ENCODE measurements at regions not wholly inside any gene's neighbourhood (a gene's known extent, or its start where the extent isn't known, plus 50 kb on each side); places are given as distances from the start of the nearest gene placed in this dataset.

DNA sequence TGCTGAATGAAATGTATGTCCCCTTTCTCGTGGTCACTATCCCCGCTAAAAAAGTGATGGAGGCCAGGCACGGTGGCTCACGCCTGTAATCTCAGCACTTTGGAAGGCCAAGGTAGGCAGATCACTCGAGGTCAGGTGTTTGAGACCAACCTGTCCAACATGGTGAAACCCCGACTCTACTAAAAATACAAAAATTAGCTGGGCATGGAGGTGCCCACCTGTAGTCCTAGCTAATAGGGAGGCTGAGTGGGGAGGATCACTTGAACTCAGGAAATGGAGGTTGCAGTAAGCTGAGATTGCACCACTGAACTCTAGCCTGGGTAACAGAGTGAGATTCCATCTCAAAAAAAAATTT, 91.4 kb upstream of the MKLN1 start:
- no peaks in the 10 kb centered on the region for H3K27me3 ChIP-seq (ENCODE audit: low read depth, low read length)
- H3K27ac ChIP-seq (ENCODE audit: low read length): no peak overlapping the region
- H3K4me3 ChIP-seq (ENCODE audit: low read depth in 1 of 2, low read length in 2 of 2): no peak overlapping the region
- no peaks in the 10 kb centered on the region for H3K9me3 ChIP-seq (ENCODE audit: control insufficient read depth in 1 of 2, low read length in 2 of 2)
- H3K36me3 ChIP-seq (ENCODE audit: control insufficient read depth in 1 of 2, insufficient read depth in 2 of 2, low read length in 2 of 2): no peaks in the 10 kb centered on the region
- peaks cover 7 to 10% of the 10 kb centered on the region in 2 donors for H3K4me1 ChIP-seq (ENCODE audit: control insufficient read depth in 1 of 2, insufficient read depth in 2 of 2, low read length in 2 of 2)

DNA sequence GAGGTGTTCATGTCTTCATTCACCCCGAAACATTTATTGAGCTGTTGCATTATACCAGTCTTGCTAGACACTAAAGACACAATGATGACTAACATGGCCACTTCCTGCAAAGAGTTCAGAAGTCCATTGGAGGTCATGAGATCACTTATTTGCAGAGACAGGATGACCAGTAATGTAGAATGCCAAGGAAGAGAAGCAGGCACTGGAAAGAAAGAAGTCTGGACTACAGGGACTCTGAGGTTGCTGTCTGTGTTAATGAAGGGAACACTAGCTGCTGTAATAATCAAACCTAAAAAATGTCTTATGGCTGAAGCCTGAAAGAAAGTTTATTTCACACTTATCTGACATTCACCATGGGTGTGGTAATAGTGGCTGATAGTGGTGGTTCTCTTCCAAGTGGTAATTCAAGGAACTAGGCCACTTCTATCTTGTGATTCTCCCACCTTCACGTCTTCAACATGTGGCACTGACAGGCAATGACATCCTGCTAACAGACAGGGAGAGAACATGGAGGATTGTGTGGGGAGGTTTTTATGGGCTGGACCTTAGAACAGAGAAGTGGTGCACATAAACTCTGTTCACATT, 89.2 kb upstream of the MKLN1 start:
- H3K27me3 ChIP-seq (ENCODE audit: low read depth, low read length): no peaks in the 10 kb centered on the region
- no peaks in the 10 kb centered on the region for H3K9me3 ChIP-seq (ENCODE audit: control insufficient read depth in 1 of 2, low read length in 2 of 2)
- H3K4me1 ChIP-seq (ENCODE audit: control insufficient read depth in 1 of 2, insufficient read depth in 2 of 2, low read length in 2 of 2): peaks cover 7 to 10% of the 10 kb centered on the region in 2 donors
- no peak overlapping the region for H3K27ac ChIP-seq (ENCODE audit: low read length)
- H3K36me3 ChIP-seq (ENCODE audit: control insufficient read depth in 1 of 2, insufficient read depth in 2 of 2, low read length in 2 of 2): no peaks in the 10 kb centered on the region
- H3K4me3 ChIP-seq (ENCODE audit: low read depth in 1 of 2, low read length in 2 of 2): no peak overlapping the region

DNA sequence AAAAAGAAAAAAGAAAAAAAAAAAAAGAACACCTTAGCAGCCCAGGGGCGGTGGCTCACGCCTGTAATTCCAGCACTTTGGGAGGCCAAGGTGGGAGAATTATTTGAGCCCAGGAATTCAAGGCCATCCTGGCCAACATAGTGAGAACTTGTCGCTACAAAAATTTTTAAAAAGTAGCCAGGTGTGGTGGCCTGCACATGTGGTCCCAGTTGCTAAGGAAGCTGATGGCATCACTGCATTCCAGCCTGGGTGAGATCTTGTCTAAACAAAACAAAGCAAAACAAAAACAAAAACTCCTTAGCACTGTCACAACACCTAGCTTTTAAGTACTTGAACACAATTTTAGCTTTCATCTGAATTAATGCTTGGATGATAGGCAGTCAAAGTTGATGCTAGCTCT, 86.3 kb upstream of the MKLN1 start:
- Histone ChIP-seq H3K4me3 (ENCODE audit: low read depth in 1 of 2, low read length in 2 of 2) (no peak overlapping the region), H3K9me3 (ENCODE audit: control insufficient read depth in 1 of 2, low read length in 2 of 2) (no peaks in the 10 kb centered on the region), H3K27ac (ENCODE audit: low read length) (no peak overlapping the region), H3K36me3 (ENCODE audit: control insufficient read depth in 1 of 2, insufficient read depth in 2 of 2, low read length in 2 of 2) (no peaks in the 10 kb centered on the region), H3K27me3 (ENCODE audit: low read depth, low read length) (no peaks in the 10 kb centered on the region), H3K4me1 (ENCODE audit: control insufficient read depth in 1 of 2, insufficient read depth in 2 of 2, low read length in 2 of 2) (no peaks in the 10 kb centered on the region)

DNA sequence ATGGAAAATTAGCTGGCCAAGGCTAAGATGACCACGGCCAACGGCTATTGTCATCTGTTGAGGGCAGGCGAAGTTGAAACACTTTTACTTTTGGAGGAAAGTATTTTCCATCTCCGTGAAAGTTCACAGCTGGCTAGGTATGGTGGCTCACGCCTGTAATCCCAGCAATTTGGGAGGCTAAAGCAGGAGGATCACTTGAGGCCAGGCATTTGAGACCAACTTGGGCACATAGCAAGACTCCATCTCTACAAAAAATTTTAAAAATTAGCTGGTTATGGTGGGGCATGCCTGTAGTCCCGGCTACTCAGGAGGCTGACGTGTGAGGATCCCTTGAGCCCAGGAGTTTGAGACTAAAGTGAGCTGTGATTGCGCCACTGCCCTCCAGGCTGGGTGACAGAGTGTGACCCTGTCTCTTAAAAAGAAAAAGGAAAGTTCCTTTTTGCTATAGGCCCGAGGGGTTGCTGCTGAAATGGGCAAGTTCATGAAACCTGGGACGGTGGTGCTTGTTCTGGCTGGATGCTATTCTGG, 85.5 kb upstream of the MKLN1 start:
- Histone ChIP-seq H3K4me3 (ENCODE audit: low read depth in 1 of 2, low read length in 2 of 2) (no peak overlapping the region), H3K9me3 (ENCODE audit: control insufficient read depth in 1 of 2, low read length in 2 of 2) (no peaks in the 10 kb centered on the region), H3K27me3 (ENCODE audit: low read depth, low read length) (no peaks in the 10 kb centered on the region), H3K27ac (ENCODE audit: low read length) (no peak overlapping the region), H3K36me3 (ENCODE audit: control insufficient read depth in 1 of 2, insufficient read depth in 2 of 2, low read length in 2 of 2) (no peaks in the 10 kb centered on the region), H3K4me1 (ENCODE audit: control insufficient read depth in 1 of 2, insufficient read depth in 2 of 2, low read length in 2 of 2) (no peaks in the 10 kb centered on the region)

DNA sequence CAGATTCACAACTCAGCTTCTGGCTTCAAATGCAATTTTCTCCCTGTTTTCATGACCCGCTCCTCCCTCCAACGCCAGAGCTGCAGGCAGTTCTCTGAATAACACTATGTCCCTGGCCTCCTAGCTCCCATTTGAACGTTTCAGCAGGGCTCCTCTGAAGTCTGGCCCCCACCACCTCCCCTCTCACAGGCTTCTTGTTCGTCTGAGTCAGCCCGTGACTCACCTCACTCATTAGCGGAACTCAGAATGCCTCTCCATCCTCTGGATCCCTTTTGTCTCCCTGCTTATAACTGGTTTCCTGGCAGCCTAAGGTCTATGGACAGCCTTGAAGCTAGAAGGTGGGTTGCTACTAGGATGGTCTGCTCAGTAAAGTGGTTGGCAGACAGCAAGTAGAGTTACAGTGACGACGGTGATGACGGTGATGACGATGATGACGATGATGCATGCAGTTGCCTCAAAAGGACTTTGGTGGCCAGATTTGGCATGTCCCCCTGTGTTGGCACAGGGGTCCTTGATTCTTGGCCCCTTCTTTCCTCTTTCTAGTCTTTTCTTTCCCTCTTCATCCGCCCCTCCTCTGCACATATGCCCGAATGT, 83.3 kb upstream of the MKLN1 start:
- Histone ChIP-seq H3K4me3 (ENCODE audit: low read depth in 1 of 2, low read length in 2 of 2) (no peak overlapping the region), H3K36me3 (ENCODE audit: control insufficient read depth in 1 of 2, insufficient read depth in 2 of 2, low read length in 2 of 2) (no peaks in the 10 kb centered on the region), H3K27me3 (ENCODE audit: low read depth, low read length) (no peaks in the 10 kb centered on the region), H3K27ac (ENCODE audit: low read length) (no peak overlapping the region), H3K9me3 (ENCODE audit: control insufficient read depth in 1 of 2, low read length in 2 of 2) (no peaks in the 10 kb centered on the region), H3K4me1 (ENCODE audit: control insufficient read depth in 1 of 2, insufficient read depth in 2 of 2, low read length in 2 of 2) (peaks cover 0 to 3% of the 10 kb centered on the region in 2 donors)

DNA sequence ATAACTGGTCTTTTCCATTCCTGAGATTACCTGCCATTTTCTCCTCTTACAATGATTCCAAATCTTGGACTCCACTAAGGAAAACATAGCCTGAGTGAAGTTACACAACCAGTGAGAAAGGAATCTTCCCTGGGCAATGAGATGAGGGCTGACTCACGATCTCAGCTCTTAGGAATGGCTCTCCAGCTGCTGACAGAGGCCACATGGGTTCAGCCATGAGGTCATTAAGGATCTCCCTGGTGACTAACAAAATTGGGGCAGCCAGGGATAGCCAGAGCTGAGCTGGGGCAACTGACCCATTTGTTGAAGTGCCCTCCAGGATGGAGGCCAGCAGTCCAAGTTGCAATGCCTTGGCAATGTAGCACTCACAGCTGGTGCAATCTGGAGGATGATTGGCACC, 78.7 kb upstream of the MKLN1 start:
- Histone ChIP-seq H3K9me3 (ENCODE audit: control insufficient read depth in 1 of 2, low read length in 2 of 2) (peaks cover 0 to 1% of the 10 kb centered on the region in 2 donors), H3K27me3 (ENCODE audit: low read depth, low read length) (no peaks in the 10 kb centered on the region), H3K4me1 (ENCODE audit: control insufficient read depth in 1 of 2, insufficient read depth in 2 of 2, low read length in 2 of 2) (peaks cover 0 to 5% of the 10 kb centered on the region in 2 donors), H3K36me3 (ENCODE audit: control insufficient read depth in 1 of 2, insufficient read depth in 2 of 2, low read length in 2 of 2) (no peaks in the 10 kb centered on the region), H3K27ac (ENCODE audit: low read length) (no peak overlapping the region), H3K4me3 (ENCODE audit: low read depth in 1 of 2, low read length in 2 of 2) (no peak overlapping the region)

DNA sequence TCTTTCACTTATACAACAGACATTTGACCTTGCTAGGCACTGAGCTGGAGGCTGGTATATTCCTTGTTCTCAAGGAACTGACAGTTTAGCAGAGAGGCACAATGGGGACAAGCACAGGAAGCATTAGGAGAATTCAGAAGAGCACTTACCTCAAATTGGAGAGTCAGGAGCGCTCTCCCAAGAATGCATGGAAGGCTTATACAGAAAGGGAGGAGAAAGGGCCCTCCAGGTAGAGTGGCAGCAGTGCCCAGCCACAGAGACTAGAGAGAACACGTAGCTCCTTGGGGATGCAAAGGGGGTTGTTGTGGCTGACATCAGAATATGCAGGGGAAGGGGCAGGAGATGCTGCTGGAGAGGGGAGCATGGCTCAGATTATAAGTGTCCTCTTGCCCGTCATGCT, 78.2 kb upstream of the MKLN1 start:
- Histone ChIP-seq H3K9me3 (ENCODE audit: control insufficient read depth in 1 of 2, low read length in 2 of 2) (peaks cover 0 to 5% of the 10 kb centered on the region in 2 donors), H3K4me1 (ENCODE audit: control insufficient read depth in 1 of 2, insufficient read depth in 2 of 2, low read length in 2 of 2) (peaks cover 0 to 5% of the 10 kb centered on the region in 2 donors), H3K27ac (ENCODE audit: low read length) (no peak overlapping the region), H3K36me3 (ENCODE audit: control insufficient read depth in 1 of 2, insufficient read depth in 2 of 2, low read length in 2 of 2) (no peaks in the 10 kb centered on the region), H3K27me3 (ENCODE audit: low read depth, low read length) (no peaks in the 10 kb centered on the region), H3K4me3 (ENCODE audit: low read depth in 1 of 2, low read length in 2 of 2) (no peak overlapping the region)

DNA sequence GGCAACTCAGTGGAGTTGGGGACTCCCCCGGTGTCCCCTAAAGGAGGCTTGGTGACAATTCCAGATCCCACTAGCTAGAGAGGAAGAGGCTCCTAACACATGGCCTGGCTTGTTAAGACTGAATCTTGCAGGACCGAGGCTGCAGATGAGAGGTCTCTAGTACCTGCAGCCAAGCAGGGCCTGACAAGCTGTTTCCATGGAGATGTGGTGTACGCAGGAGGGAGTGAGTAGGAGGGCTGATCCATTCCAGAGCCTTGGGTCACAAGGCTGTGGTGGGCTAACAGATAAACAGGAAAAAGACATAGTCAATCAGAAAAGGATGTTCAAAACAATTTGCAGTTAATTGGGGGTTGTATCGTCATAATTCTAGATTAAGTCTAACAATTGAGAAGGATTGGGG, 77.3 kb upstream of the MKLN1 start:
- H3K4me3 ChIP-seq (ENCODE audit: low read depth in 1 of 2, low read length in 2 of 2): no peak overlapping the region
- H3K4me1 ChIP-seq (ENCODE audit: control insufficient read depth in 1 of 2, insufficient read depth in 2 of 2, low read length in 2 of 2): peaks cover 0 to 5% of the 10 kb centered on the region in 2 donors
- H3K27ac ChIP-seq (ENCODE audit: low read length): no peak overlapping the region
- no peaks in the 10 kb centered on the region for H3K36me3 ChIP-seq (ENCODE audit: control insufficient read depth in 1 of 2, insufficient read depth in 2 of 2, low read length in 2 of 2)
- H3K27me3 ChIP-seq (ENCODE audit: low read depth, low read length): no peaks in the 10 kb centered on the region
- peaks cover 0 to 10% of the 10 kb centered on the region in 2 donors for H3K9me3 ChIP-seq (ENCODE audit: control insufficient read depth in 1 of 2, low read length in 2 of 2)

DNA sequence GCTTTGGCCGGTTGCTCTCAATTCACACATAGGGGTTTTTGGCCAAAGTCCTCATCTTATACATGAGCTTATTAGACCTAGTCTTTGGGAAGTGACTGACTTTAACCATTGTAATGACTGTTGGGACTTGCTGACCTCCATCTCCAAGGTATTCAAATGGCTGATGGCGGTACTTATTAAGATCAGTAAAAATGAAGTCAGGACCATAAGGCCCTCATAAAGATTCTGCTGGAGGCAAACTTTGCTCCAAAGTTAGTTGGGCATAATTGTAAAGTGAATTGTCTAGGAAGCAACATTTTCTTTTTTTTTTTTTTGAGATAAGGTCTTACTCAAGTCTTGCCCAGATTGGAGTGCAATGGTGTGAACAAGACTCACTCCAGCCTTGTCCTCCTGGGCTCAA, 76.3 kb upstream of the MKLN1 start:
- peaks cover 0 to 10% of the 10 kb centered on the region in 2 donors for H3K9me3 ChIP-seq (ENCODE audit: control insufficient read depth in 1 of 2, low read length in 2 of 2)
- peaks cover 0 to 5% of the 10 kb centered on the region in 2 donors for H3K4me1 ChIP-seq (ENCODE audit: control insufficient read depth in 1 of 2, insufficient read depth in 2 of 2, low read length in 2 of 2)
- no peaks in the 10 kb centered on the region for H3K27me3 ChIP-seq (ENCODE audit: low read depth, low read length)
- H3K36me3 ChIP-seq (ENCODE audit: control insufficient read depth in 1 of 2, insufficient read depth in 2 of 2, low read length in 2 of 2): no peaks in the 10 kb centered on the region
- H3K4me3 ChIP-seq (ENCODE audit: low read depth in 1 of 2, low read length in 2 of 2): no peak overlapping the region
- H3K27ac ChIP-seq (ENCODE audit: low read length): no peak overlapping the region

DNA sequence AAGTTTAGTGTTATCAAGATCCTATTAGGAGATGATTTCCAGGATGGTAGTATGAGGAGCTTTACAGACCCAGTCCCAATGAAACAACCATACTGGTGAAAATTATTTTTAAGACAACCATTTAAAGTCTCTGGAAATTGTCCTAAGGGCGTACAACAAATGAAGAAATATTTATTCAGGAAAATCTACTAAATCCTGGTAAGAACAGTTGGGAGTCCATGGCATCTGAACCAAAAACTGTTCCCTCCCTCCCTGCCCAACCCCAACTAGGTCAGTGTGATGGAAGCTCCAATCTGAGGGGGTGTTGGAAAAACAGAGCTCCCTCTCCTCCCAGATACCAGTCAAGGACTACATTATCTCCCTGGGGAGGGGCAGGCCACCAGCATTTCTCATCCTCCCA, 74.7 kb upstream of the MKLN1 start:
- Histone ChIP-seq H3K36me3 (ENCODE audit: control insufficient read depth in 1 of 2, insufficient read depth in 2 of 2, low read length in 2 of 2) (no peaks in the 10 kb centered on the region), H3K9me3 (ENCODE audit: control insufficient read depth in 1 of 2, low read length in 2 of 2) (peaks cover 0 to 10% of the 10 kb centered on the region in 2 donors), H3K4me3 (ENCODE audit: low read depth in 1 of 2, low read length in 2 of 2) (no peak overlapping the region), H3K27ac (ENCODE audit: low read length) (no peak overlapping the region), H3K4me1 (ENCODE audit: control insufficient read depth in 1 of 2, insufficient read depth in 2 of 2, low read length in 2 of 2) (peaks cover 0 to 5% of the 10 kb centered on the region in 2 donors), H3K27me3 (ENCODE audit: low read depth, low read length) (no peaks in the 10 kb centered on the region)

DNA sequence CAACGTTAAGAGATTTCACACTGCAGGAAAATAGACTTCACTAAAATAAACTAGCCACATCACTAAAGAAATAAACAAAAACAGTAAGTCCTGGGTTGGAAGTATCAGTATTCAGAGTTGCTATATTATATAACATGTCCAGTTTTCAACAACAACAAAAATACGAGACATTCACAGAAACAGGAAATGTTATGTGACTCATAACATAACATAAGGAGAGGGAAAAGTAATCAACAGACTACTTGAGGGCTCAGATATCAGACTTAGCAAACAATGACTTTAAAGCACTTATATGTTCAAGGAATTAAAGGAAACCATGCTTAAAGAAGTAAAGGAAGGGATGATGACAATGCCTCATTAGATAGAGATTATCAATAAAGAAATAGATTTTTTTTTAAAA, 73.5 kb upstream of the MKLN1 start:
- H3K4me1 ChIP-seq (ENCODE audit: control insufficient read depth in 1 of 2, insufficient read depth in 2 of 2, low read length in 2 of 2): peaks cover 0 to 4% of the 10 kb centered on the region in 2 donors
- H3K9me3 ChIP-seq (ENCODE audit: control insufficient read depth in 1 of 2, low read length in 2 of 2): peaks cover 0 to 10% of the 10 kb centered on the region in 2 donors
- no peaks in the 10 kb centered on the region for H3K36me3 ChIP-seq (ENCODE audit: control insufficient read depth in 1 of 2, insufficient read depth in 2 of 2, low read length in 2 of 2)
- no peak overlapping the region for H3K4me3 ChIP-seq (ENCODE audit: low read depth in 1 of 2, low read length in 2 of 2)
- H3K27me3 ChIP-seq (ENCODE audit: low read depth, low read length): no peaks in the 10 kb centered on the region
- no peak overlapping the region for H3K27ac ChIP-seq (ENCODE audit: low read length)

DNA sequence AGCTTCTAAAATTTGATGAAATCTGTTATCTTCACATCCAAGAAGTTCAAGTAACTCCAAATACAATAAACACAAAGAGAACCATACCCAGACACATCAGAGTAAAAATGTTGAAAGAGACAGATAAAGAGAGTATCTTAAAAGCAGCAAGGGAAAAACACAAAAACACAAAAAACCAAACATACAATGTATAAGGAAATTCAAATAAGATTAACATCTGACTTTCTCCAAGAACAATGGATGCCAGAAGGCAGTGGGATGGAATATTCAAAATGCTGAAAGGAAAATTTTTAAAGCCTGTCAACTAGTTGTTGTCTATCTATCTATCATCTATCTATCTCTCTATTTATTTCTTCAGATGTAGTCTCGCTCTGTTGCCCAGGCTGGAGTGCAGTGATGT, 72.4 kb upstream of the MKLN1 start:
- no peaks in the 10 kb centered on the region for H3K27me3 ChIP-seq (ENCODE audit: low read depth, low read length)
- H3K36me3 ChIP-seq (ENCODE audit: control insufficient read depth in 1 of 2, insufficient read depth in 2 of 2, low read length in 2 of 2): no peaks in the 10 kb centered on the region
- peaks cover 0 to 10% of the 10 kb centered on the region in 2 donors for H3K9me3 ChIP-seq (ENCODE audit: control insufficient read depth in 1 of 2, low read length in 2 of 2)

More for the DNA sequence above, 72.4 kb upstream of the MKLN1 start:
- Histone ChIP-seq H3K27ac (ENCODE audit: low read length) (no peak overlapping the region), H3K4me1 (ENCODE audit: control insufficient read depth in 1 of 2, insufficient read depth in 2 of 2, low read length in 2 of 2) (no peaks in the 10 kb centered on the region), H3K4me3 (ENCODE audit: low read depth in 1 of 2, low read length in 2 of 2) (no peak overlapping the region)
